KG1 (cell line): ENCODE measurements at regions not wholly inside any gene's neighbourhood (a gene's known extent, or its start where the extent isn't known, plus 50 kb on each side); places are given as distances from the start of the nearest gene placed in this dataset.

ENCODE experiments used
- DNase-seq: peaks from one replicate; lab custom pipeline; 2025; lab: John Stamatoyannopoulos, UW

GRCh38 chr13:40505196-40505595 lies 161.2 kb downstream of the FOXO1 start:
- no peak for DNase-seq
